NCI-H82 treated with DMSO at 0.1 percent for 48 hours (cell line): ENCODE measurements at regions not wholly inside any gene's neighbourhood (a gene's known extent, or its start where the extent isn't known, plus 50 kb on each side); places are given as distances from the start of the nearest gene placed in this dataset.

ENCODE experiments used
- DNase-seq: peaks from one replicate; lab custom pipeline; 2025; ENCODE audit not compliant: unreplicated experiment; lab: John Stamatoyannopoulos, UW

- no peak for DNase-seq
Measured at GRCh38 chrX:38886112-38886511, 84.9 kb downstream of the MID1IP1 start.

- DNase-seq = no peak
Measured at GRCh38 chrX:38887222-38887621, 86.0 kb downstream of the MID1IP1 start.

- DNase-seq = no peak
Measured at GRCh38 chrX:38890326-38890725, 89.1 kb downstream of the MID1IP1 start.

- no peak for DNase-seq
Measured at GRCh38 chrX:38890963-38891362, 89.7 kb downstream of the MID1IP1 start.

GRCh38 chrX:38891641-38892413 lies 90.6 kb downstream of the MID1IP1 start:
- no peak for DNase-seq

- DNase-seq = no peak
Measured at GRCh38 chrX:38893441-38893840, 92.2 kb downstream of the MID1IP1 start.

- DNase-seq = no peak
Measured at GRCh38 chrX:38895775-38896174, 94.5 kb downstream of the MID1IP1 start.

- no peak for DNase-seq
Measured at GRCh38 chrX:38896724-38897298, 95.6 kb downstream of the MID1IP1 start.

GRCh38 chrX:38898261-38898660 lies 97.0 kb downstream of the MID1IP1 start:
- no peak for DNase-seq

- no peak for DNase-seq
Measured at GRCh38 chrX:38899650-38900049, 98.4 kb downstream of the MID1IP1 start.

- no peak for DNase-seq
Measured at GRCh38 chrX:38900719-38901118, 99.5 kb downstream of the MID1IP1 start.

GRCh38 chrX:38902972-38903492 lies 101.8 kb downstream of the MID1IP1 start:
- DNase-seq = no peak

- no peak for DNase-seq
Measured at GRCh38 chrX:38916801-38917200, 115.5 kb downstream of the MID1IP1 start.

- no peak for DNase-seq
Measured at GRCh38 chrX:38917954-38918353, 116.7 kb downstream of the MID1IP1 start.

GRCh38 chrX:38919202-38919601 lies 117.9 kb downstream of the MID1IP1 start:
- no peak for DNase-seq

GRCh38 chrX:38919853-38920528 lies 118.7 kb downstream of the MID1IP1 start:
- no peak for DNase-seq

GRCh38 chrX:38923451-38923969 lies 122.3 kb downstream of the MID1IP1 start:
- no peak for DNase-seq

GRCh38 chrX:38927592-38927991 lies 126.3 kb downstream of the MID1IP1 start:
- DNase-seq = no peak

- DNase-seq = no peak
Measured at GRCh38 chrX:38929966-38930421, 128.7 kb downstream of the MID1IP1 start.

- no peak for DNase-seq
Measured at GRCh38 chrX:38930474-38930873, 129.2 kb downstream of the MID1IP1 start.

GRCh38 chrX:38935561-38935960 lies 134.3 kb downstream of the MID1IP1 start:
- DNase-seq = no peak

- no peak for DNase-seq
Measured at GRCh38 chrX:38937400-38937799, 136.1 kb downstream of the MID1IP1 start.
